Adrenal gland (tissue), 9 donors: ENCODE measurements at regions not wholly inside any gene's neighbourhood (a gene's known extent, or its start where the extent isn't known, plus 50 kb on each side); places are given as distances from the start of the nearest gene placed in this dataset.

Experiments
- DNase-seq, 7 donors: peaks; one replicate each; pipeline ENCODE4 v3.0.0-alpha.2; 2019 to 2020
- H3K27ac ChIP-seq, 5 donors: fragments of 200-600 bp; sonication (generic) in 4 of 5; 1 replicate in 3 of 5; 2 replicates in 2 of 5; pipeline versions ENCODE4 v1.5.1 to v1.8.0; 2016 to 2020; ENCODE audit warnings: mild to moderate bottlenecking in 1 of 5
- H3K27me3 ChIP-seq: fragments of 200-600 bp; 2 replicates; pipeline ENCODE4 v1.8.0; 2021
- H3K36me3 ChIP-seq, 2 donors: fragments of 200-600 bp; replicated peaks in 1 of 2; 1 replicate in 1 of 2; 2 replicates in 1 of 2; pipeline versions ENCODE4 v1.5.1 to v1.8.0; 2018 to 2022
- H3K4me1 ChIP-seq, 2 donors: fragments of 200-600 bp; replicated peaks in 1 of 2; 1 replicate in 1 of 2; 2 replicates in 1 of 2; pipeline versions ENCODE4 v1.5.1 to v1.8.0; 2018 to 2021
- H3K4me3 ChIP-seq, 4 donors: fragments of 200-600 bp; sonication (generic) in 3 of 4; one replicate each; pipeline ENCODE4 v1.5.1; 2016 to 2018
- H3K9me3 ChIP-seq, 3 donors: fragments of 200-600 bp; sonication (generic) in 1 of 3; replicated peaks in 1 of 3; 1 replicate in 2 of 3; 2 replicates in 1 of 3; pipeline versions ENCODE4 v1.5.1 to v1.8.0; 2016 to 2021
- POLR2A ChIP-seq, 2 donors: fragments of 450-650 bp; IDR thresholded peaks; one replicate each; pipeline ENCODE4 v1.6.1; 2017; ENCODE audit warnings: antibody characterized with exemption in 2 of 2, mild to moderate bottlenecking in 2 of 2, moderate library complexity in 1 of 2
- WGBS, 4 donors: extraction: QIAGEN DNeasy Blood & Tissue Kit in 2 of 4; methylation state at CpG; one replicate each; pipeline versions ENCODE4 v1.1.5 to v1.1.7; 2013 to 2017; 5-methylcytosine and 5-hydroxymethylcytosine counted together
- intact Hi-C, 2 donors: fragments of 100-400 bp; cut with DNase I; formaldehyde crosslinking; loops; one replicate each; pipeline versions ENCODE4 v1.14.1 to v1.15.0; 2022 to 2023
- TF ChIP-seq, protein P1 (sequence below), 6 experiments: fragments of 450-650 bp in 4 of 6; fragments of 200-600 bp in 2 of 6; sonication (generic) in 1 of 6; IDR thresholded peaks; 1 replicate in 5 of 6; 2 replicates in 1 of 6; pipeline versions ENCODE4 v1.5.1 to v1.8.0; 2016 to 2021; ENCODE audit warnings: antibody characterized with exemption in 6 of 6, mild to moderate bottlenecking in 2 of 6, moderate library complexity in 1 of 6
- donor health status: healthy with polysubstance abuse.
- donor health status: Bipolar disorder and iron deficiency.
- donor health status: DM: yes; HTN: yes; CAD: no.
- donor health status: DM: no; HTN: no; CAD: no.
- donor health status: DM: no; HTN: no; CAD: no.

DNA sequence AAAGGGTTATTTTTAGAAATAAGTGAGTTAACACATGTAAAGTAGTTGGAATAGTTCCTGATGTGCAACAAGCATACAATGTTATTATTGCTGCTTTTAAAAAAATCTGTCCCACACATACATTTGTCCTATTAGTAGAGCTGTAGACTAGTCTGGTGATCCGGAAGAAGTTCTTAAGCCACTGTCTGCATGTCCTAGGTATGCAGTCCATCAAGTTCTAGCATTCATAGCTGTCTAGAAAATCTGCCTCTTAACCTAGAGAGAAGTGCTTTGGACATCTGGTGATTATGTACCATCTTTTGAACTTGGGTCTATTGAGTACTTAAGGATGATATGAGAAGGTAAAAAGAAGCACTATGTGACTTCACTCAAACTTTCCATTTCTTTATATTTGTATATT is 439.9 kb upstream of the NAALADL2 start:
- intact Hi-C loops, result no loop called here
- TF ChIP-seq, protein P1, sequence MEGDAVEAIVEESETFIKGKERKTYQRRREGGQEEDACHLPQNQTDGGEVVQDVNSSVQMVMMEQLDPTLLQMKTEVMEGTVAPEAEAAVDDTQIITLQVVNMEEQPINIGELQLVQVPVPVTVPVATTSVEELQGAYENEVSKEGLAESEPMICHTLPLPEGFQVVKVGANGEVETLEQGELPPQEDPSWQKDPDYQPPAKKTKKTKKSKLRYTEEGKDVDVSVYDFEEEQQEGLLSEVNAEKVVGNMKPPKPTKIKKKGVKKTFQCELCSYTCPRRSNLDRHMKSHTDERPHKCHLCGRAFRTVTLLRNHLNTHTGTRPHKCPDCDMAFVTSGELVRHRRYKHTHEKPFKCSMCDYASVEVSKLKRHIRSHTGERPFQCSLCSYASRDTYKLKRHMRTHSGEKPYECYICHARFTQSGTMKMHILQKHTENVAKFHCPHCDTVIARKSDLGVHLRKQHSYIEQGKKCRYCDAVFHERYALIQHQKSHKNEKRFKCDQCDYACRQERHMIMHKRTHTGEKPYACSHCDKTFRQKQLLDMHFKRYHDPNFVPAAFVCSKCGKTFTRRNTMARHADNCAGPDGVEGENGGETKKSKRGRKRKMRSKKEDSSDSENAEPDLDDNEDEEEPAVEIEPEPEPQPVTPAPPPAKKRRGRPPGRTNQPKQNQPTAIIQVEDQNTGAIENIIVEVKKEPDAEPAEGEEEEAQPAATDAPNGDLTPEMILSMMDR (IDR thresholded peaks at IDR 0.05), result no peak
- TF ChIP-seq POLR2A (IDR thresholded peaks at IDR 0.05), result no peak
- no peaks in the 10 kb centered on the region for H3K36me3 ChIP-seq
- no peak overlapping the region for H3K27ac ChIP-seq
- H3K4me3 ChIP-seq, result no peak overlapping the region
- H3K4me1 ChIP-seq, result no peaks in the 10 kb centered on the region
- 81 to 93% (median 90%) methylated on average over 1 of the region's 1 CpG for WGBS, 4 donors
- no peak for DNase-seq
- no peaks in the 10 kb centered on the region for H3K9me3 ChIP-seq
- H3K27me3 ChIP-seq, result no peaks in the 10 kb centered on the region

DNA sequence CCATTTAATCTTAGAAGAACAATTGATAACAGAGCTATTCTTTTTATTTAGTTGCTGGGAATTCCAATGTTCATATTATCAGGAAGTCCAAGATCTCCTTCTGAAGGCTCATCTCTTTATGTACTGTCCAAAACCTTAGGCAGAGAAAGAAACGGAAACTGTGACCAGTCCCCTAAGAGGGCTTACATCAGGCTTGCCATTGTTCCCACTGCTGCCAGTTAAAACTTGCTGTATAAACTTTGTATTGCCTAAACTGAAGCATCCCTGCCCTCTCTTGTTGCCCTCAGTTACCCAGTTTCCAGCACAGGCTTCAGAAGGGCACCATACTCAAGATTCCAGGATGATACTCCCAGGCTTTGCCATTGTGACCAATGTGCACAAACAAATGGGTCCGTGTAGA is 435.2 kb upstream of the NAALADL2 start:
- Histone ChIP-seq H3K4me1 (no peaks in the 10 kb centered on the region), H3K27me3 (no peaks in the 10 kb centered on the region), H3K9me3 (no peaks in the 10 kb centered on the region), H3K36me3 (no peaks in the 10 kb centered on the region), H3K27ac (no peak overlapping the region), H3K4me3 (no peak overlapping the region)
- intact Hi-C loops, result no loop called here
- no peak for DNase-seq
- TF ChIP-seq, protein P1 (IDR thresholded peaks at IDR 0.05), result no peak
- TF ChIP-seq POLR2A (IDR thresholded peaks at IDR 0.05), result no peak
- WGBS, 4 donors, result 69 to 77% (median 74%) methylated on average over 2 of the region's 2 CpGs

DNA sequence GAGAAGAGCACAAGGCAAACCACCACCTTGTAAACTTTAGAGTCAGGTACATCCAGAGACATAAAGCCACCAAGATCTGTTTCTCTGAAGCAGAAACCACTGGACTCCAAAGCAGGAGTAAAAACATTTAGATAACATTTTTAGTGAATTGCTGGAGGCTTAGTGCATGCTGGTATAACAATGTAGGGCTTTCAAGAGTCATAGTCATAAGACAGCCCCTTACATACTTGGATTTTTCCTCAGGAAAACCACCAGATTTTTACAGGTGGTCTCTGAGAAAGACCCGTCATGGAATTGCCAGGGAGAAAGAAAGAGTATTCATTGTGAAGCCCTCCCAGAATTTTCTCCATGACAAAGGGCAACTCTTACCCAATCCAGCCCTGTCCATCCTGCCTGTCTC is 434.5 kb upstream of the NAALADL2 start:
- H3K4me3 ChIP-seq, result no peak overlapping the region
- intact Hi-C loops, result no loop called here
- no peaks in the 10 kb centered on the region for H3K9me3 ChIP-seq
- no peak overlapping the region for H3K27ac ChIP-seq
- DNase-seq, result no peak
- no peaks in the 10 kb centered on the region for H3K4me1 ChIP-seq
- WGBS, 4 donors, result 56 to 82% (median 77%) methylated on average over 1 of the region's 1 CpG
- TF ChIP-seq POLR2A (IDR thresholded peaks at IDR 0.05), result no peak
- TF ChIP-seq, protein P1 (IDR thresholded peaks at IDR 0.05), result no peak
- no peaks in the 10 kb centered on the region for H3K27me3 ChIP-seq
- H3K36me3 ChIP-seq, result no peaks in the 10 kb centered on the region

DNA sequence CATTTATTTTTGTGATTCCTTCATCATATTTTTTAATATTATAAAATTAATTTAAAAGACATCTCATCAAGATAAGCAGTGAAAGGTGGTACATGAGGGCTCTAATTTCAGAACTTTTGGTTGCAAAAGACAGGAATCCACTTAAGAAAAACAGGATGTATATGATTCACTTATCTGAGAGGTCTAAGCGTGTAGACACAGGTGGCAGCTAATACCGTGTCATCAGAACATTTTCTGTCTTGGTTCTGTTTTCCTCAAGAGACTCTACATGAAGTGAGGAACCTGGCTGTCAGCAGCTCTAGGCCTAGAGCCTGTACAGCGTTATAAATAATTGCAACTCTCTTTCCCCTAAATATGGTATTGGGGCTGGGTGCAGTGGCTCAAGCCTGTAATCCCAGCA is 433.7 kb upstream of the NAALADL2 start:
- H3K27ac ChIP-seq, result no peak overlapping the region
- no peaks in the 10 kb centered on the region for H3K27me3 ChIP-seq
- DNase-seq, result no peak
- no peaks in the 10 kb centered on the region for H3K36me3 ChIP-seq
- no peaks in the 10 kb centered on the region for H3K9me3 ChIP-seq
- no peak overlapping the region for H3K4me3 ChIP-seq
- no peak for TF ChIP-seq POLR2A (IDR thresholded peaks at IDR 0.05)
- TF ChIP-seq, protein P1 (IDR thresholded peaks at IDR 0.05), result no peak
- intact Hi-C loops, result no loop called here
- H3K4me1 ChIP-seq, result no peaks in the 10 kb centered on the region
- 87 to 92% (median 91%) methylated on average over 3 of the region's 3 CpGs for WGBS, 4 donors
